Lung (tissue), 11 donors: ENCODE measurements at regions not wholly inside any gene's neighbourhood (a gene's known extent, or its start where the extent isn't known, plus 50 kb on each side); places are given as distances from the start of the nearest gene placed in this dataset.

ENCODE experiments used
- ATAC-seq: fragments of 200-7000 bp; cut with Tn5 transposase; one replicate; pipeline ENCODE4 v1.9.1; 2020; ENCODE audit warnings: moderate number of reproducible peaks; ENCODE audit not compliant: insufficient read depth, low FRiP score
- DNase-seq, 3 donors: peaks; one replicate each; pipeline ENCODE4 v3.0.0-alpha.2; 2013 to 2017
- H3K27ac ChIP-seq, 2 donors: one replicate each; pipeline ENCODE4 v1.5.1; 2013; ENCODE audit warnings: mild to moderate bottlenecking in 2 of 2, moderate library complexity in 2 of 2, control low read depth in 1 of 2, inconsistent platforms in 1 of 2, low read depth in 1 of 2, low read length in 1 of 2
- H3K27me3 ChIP-seq, 3 donors: one replicate each; pipeline ENCODE4 v1.5.1; 2013; ENCODE audit warnings: low read length in 2 of 3; ENCODE audit not compliant: control insufficient read depth in 3 of 3, insufficient read depth in 3 of 3
- H3K36me3 ChIP-seq, 4 donors: one replicate each; pipeline ENCODE4 v1.5.1; 2013; ENCODE audit warnings: low read length in 4 of 4, mild to moderate bottlenecking in 1 of 4, moderate library complexity in 1 of 4; ENCODE audit not compliant: control insufficient read depth in 4 of 4, insufficient read depth in 4 of 4
- H3K4me1 ChIP-seq, 5 donors: one replicate each; pipeline ENCODE4 v1.5.1; 2013; ENCODE audit warnings: low read length in 5 of 5, mild to moderate bottlenecking in 2 of 5, moderate library complexity in 1 of 5; ENCODE audit not compliant: control insufficient read depth in 5 of 5, insufficient read depth in 5 of 5
- H3K4me3 ChIP-seq: one replicate; pipeline ENCODE4 v1.5.1; 2013; ENCODE audit warnings: mild to moderate bottlenecking, control low read depth, moderate library complexity
- H3K9ac ChIP-seq, 2 donors: one replicate each; pipeline ENCODE4 v1.5.1; 2013; ENCODE audit warnings: low read length in 2 of 2, control low read depth in 1 of 2; ENCODE audit not compliant: insufficient read depth in 1 of 2
- H3K9me3 ChIP-seq, 4 donors: one replicate each; pipeline ENCODE4 v1.5.1; 2013; ENCODE audit warnings: low read length in 3 of 4, mild to moderate bottlenecking in 1 of 4, moderate library complexity in 1 of 4; ENCODE audit not compliant: control insufficient read depth in 4 of 4, insufficient read depth in 3 of 4
- CTCF ChIP-seq: IDR thresholded peaks from 2 replicates; pipeline ENCODE4 v1.5.1; 2012; ENCODE audit warnings: mild to moderate bottlenecking; ENCODE audit errors: control extremely low read depth, extremely low read depth
- WGBS, 2 donors: extraction: QIAGEN DNeasy Blood & Tissue Kit; methylation state at CpG; one replicate each; pipeline ENCODE4 v1.1.7; 2013; 5-methylcytosine and 5-hydroxymethylcytosine counted together
- donor health status: control.
- donor health status: control.
- donor health status: Bipolar disorder and iron deficiency.
- donor health status: healthy.
- donor health status: DM: yes; HTN: yes; CAD: no.

- Histone ChIP-seq H3K36me3 (no peaks in the 10 kb centered on the region), H3K9ac (no peak overlapping the region), H3K27me3 (no peaks in the 10 kb centered on the region), H3K27ac (no peak overlapping the region), H3K4me3 (no peak overlapping the region), H3K9me3 (no peaks in the 10 kb centered on the region), H3K4me1 (no peaks in the 10 kb centered on the region)
- no peak for ATAC-seq
- TF ChIP-seq CTCF: no peak
- WGBS, 2 donors: 90 to 94% methylated on average over 9 of the region's 9 CpGs
- DNase-seq: no peak
Measured at GRCh38 chr11:116124922-116125714, 620.9 kb upstream of the CADM1 start.

GRCh38 chr11:116123739-116124138 is 619.5 kb upstream of the CADM1 start:
- Histone ChIP-seq H3K9me3 (no peaks in the 10 kb centered on the region), H3K36me3 (no peaks in the 10 kb centered on the region), H3K4me1 (no peaks in the 10 kb centered on the region), H3K9ac (no peak overlapping the region), H3K27ac (no peak overlapping the region), H3K4me3 (no peak overlapping the region), H3K27me3 (no peaks in the 10 kb centered on the region)
- ATAC-seq (no peak), DNase-seq (no peak)
- no peak for TF ChIP-seq CTCF
- 93 to 94% methylated on average over 5 of the region's 5 CpGs for WGBS, 2 donors

- Histone ChIP-seq H3K9ac (no peak overlapping the region), H3K27me3 (no peaks in the 10 kb centered on the region), H3K36me3 (no peaks in the 10 kb centered on the region), H3K4me1 (no peaks in the 10 kb centered on the region), H3K27ac (no peak overlapping the region), H3K4me3 (no peak overlapping the region), H3K9me3 (no peaks in the 10 kb centered on the region)
- TF ChIP-seq CTCF: no peak
- ATAC-seq (no peak), DNase-seq (no peak)
- 90 to 91% methylated on average over 8 of the region's 8 CpGs for WGBS, 2 donors
Measured at GRCh38 chr11:116122697-116123472, 618.7 kb upstream of the CADM1 start.
